Breast epithelium (tissue), 4 donors: ENCODE measurements at regions not wholly inside any gene's neighbourhood (a gene's known extent, or its start where the extent isn't known, plus 50 kb on each side); places are given as distances from the start of the nearest gene placed in this dataset.

ENCODE experiments used
- DNase-seq, 2 donors: peaks; one replicate each; pipeline ENCODE4 v3.0.0-alpha.2; 2019; ENCODE audit warnings: low spot score in 2 of 2
- H3K27ac ChIP-seq, 2 donors: fragments of 200-600 bp; sonication (generic) in 1 of 2; one replicate each; pipeline ENCODE4 v1.5.1; 2016 to 2019; ENCODE audit warnings: mild to moderate bottlenecking in 1 of 2
- H3K27me3 ChIP-seq, 2 donors: fragments of 200-600 bp; sonication (generic) in 1 of 2; one replicate each; pipeline versions ENCODE4 v1.5.1 to v1.6.0; 2017 to 2019; ENCODE audit warnings: control low read depth in 1 of 2, mild to moderate bottlenecking in 1 of 2
- H3K36me3 ChIP-seq: fragments of 200-600 bp; one replicate; pipeline ENCODE4 v1.5.1; 2019
- H3K4me1 ChIP-seq, 2 donors: fragments of 200-600 bp; sonication (generic); one replicate each; pipeline ENCODE4 v1.5.1; 2016 to 2019; ENCODE audit warnings: control low read depth in 1 of 2
- H3K4me3 ChIP-seq, 3 donors: fragments of 200-600 bp; sonication (generic); 1 replicate in 2 of 3; 2 replicates in 1 of 3; pipeline ENCODE4 v1.5.1; 2016 to 2019; ENCODE audit warnings: mild to moderate bottlenecking in 3 of 3, moderate library complexity in 2 of 3
- H3K9me3 ChIP-seq, 2 donors: fragments of 200-600 bp; sonication (generic) in 1 of 2; one replicate each; pipeline ENCODE4 v1.5.1; 2016 to 2019; ENCODE audit warnings: control low read depth in 1 of 2
- CTCF ChIP-seq, 3 donors: fragments of 450-650 bp; IDR thresholded peaks; one replicate each; pipeline ENCODE4 v1.5.1; 2016 to 2017; ENCODE audit warnings: antibody characterized with exemption in 3 of 3, mild to moderate bottlenecking in 3 of 3, moderate library complexity in 3 of 3
- POLR2A ChIP-seq: fragments of 450-650 bp; IDR thresholded peaks from one replicate; pipeline ENCODE4 v1.6.1; 2016; ENCODE audit warnings: antibody characterized with exemption, mild to moderate bottlenecking, moderate library complexity
- POLR2AphosphoS5 ChIP-seq, 3 donors: sonication (generic); formaldehyde crosslinking; IDR thresholded peaks; one replicate each; pipeline ENCODE4 v1.6.1; 2017; ENCODE audit warnings: antibody characterized with exemption in 3 of 3
- intact Hi-C: fragments of 100-400 bp; cut with DNase I; formaldehyde crosslinking; loops from one replicate; pipeline ENCODE4 v1.15.1; 2023; ENCODE audit warnings: low total_unique reads

DNA sequence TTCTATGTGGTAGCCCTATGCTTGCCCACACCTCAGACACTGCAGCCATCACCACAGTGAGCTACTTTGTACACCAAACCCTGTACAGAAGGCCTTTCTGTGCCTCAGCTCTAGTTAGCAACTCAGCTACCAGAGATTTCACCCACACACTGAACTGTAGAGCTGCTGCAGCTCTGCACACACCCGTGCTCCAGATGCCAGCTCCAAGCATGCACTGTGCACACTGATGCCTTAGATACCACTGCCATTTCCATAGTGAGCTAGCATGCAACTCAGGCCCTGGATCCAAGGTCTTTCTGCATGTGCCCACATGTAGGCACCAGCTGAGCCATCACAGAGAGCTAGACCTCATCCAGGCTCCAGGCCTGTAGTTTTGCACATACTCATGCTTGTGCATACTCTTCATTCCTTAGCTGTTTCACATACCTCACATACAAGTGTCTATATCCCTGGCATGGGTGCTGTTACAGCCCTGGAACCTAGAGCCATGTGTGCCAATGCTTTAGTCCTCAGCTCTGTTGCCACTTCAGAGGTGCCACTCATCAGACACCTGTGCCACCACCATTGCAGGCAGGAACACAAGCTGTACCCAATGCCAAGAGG is 423.5 kb upstream of the NDST3 start:
- Histone ChIP-seq H3K27ac (no peak overlapping the region), H3K27me3 (no peaks in the 10 kb centered on the region), H3K4me1 (no peaks in the 10 kb centered on the region), H3K4me3 (no peak overlapping the region), H3K36me3 (no peaks in the 10 kb centered on the region), H3K9me3 (peaks cover 9 to 27% of the 10 kb centered on the region in 2 donors)
- intact Hi-C loops, result no loop called here
- TF ChIP-seq POLR2AphosphoS5 (IDR thresholded peaks at IDR 0.05) (no peak), CTCF (IDR thresholded peaks at IDR 0.05) (no peak), POLR2A (no peak)
- no peak for DNase-seq

- no peak for TF ChIP-seq POLR2A
- H3K27me3 ChIP-seq, result no peaks in the 10 kb centered on the region
- intact Hi-C loops, result no loop called here
- no peak overlapping the region for H3K4me3 ChIP-seq
- no peak overlapping the region for H3K27ac ChIP-seq
- H3K4me1 ChIP-seq, result no peaks in the 10 kb centered on the region
- H3K36me3 ChIP-seq, result no peaks in the 10 kb centered on the region
- H3K9me3 ChIP-seq, result no peaks in the 10 kb centered on the region
- no peak for DNase-seq
Observed at GRCh38 chr4:117621673-117622072, 412.6 kb upstream of the NDST3 start.

GRCh38 chr4:117623326-117623725 is 411.0 kb upstream of the NDST3 start:
- intact Hi-C loops, result no loop called here
- Histone ChIP-seq H3K36me3 (no peaks in the 10 kb centered on the region), H3K27me3 (no peaks in the 10 kb centered on the region), H3K27ac (no peak overlapping the region), H3K4me1 (no peaks in the 10 kb centered on the region), H3K4me3 (no peak overlapping the region), H3K9me3 (no peaks in the 10 kb centered on the region)
- TF ChIP-seq POLR2A, result no peak
- TF ChIP-seq POLR2AphosphoS5 (IDR thresholded peaks at IDR 0.05), result no peak
- no peak for TF ChIP-seq CTCF (IDR thresholded peaks at IDR 0.05)
- no peak for DNase-seq

GRCh38 chr4:117626664-117627063 is 407.6 kb upstream of the NDST3 start:
- H3K36me3 ChIP-seq, result no peaks in the 10 kb centered on the region
- no peak overlapping the region for H3K4me3 ChIP-seq
- TF ChIP-seq POLR2A, result no peak
- TF ChIP-seq CTCF (IDR thresholded peaks at IDR 0.05), result no peak
- TF ChIP-seq POLR2AphosphoS5 (IDR thresholded peaks at IDR 0.05), result no peak
- peaks cover 0 to 2% of the 10 kb centered on the region in 2 donors for H3K9me3 ChIP-seq
- intact Hi-C loops, result no loop called here
- H3K4me1 ChIP-seq, result no peaks in the 10 kb centered on the region
- no peaks in the 10 kb centered on the region for H3K27me3 ChIP-seq
- H3K27ac ChIP-seq, result no peak overlapping the region
- no peak for DNase-seq

- H3K27me3 ChIP-seq, result no peaks in the 10 kb centered on the region
- H3K4me1 ChIP-seq, result no peaks in the 10 kb centered on the region
- DNase-seq, result no peak
- H3K9me3 ChIP-seq, result peaks cover 0 to 8% of the 10 kb centered on the region in 2 donors
- H3K4me3 ChIP-seq, result no peak overlapping the region
- no peak for TF ChIP-seq POLR2A
- no peak for TF ChIP-seq CTCF (IDR thresholded peaks at IDR 0.05)
- no peak for TF ChIP-seq POLR2AphosphoS5 (IDR thresholded peaks at IDR 0.05)
- intact Hi-C loops, result no loop called here
- H3K27ac ChIP-seq, result no peak overlapping the region
- H3K36me3 ChIP-seq, result no peaks in the 10 kb centered on the region
Observed at GRCh38 chr4:117634716-117635115, 399.6 kb upstream of the NDST3 start.

DNA sequence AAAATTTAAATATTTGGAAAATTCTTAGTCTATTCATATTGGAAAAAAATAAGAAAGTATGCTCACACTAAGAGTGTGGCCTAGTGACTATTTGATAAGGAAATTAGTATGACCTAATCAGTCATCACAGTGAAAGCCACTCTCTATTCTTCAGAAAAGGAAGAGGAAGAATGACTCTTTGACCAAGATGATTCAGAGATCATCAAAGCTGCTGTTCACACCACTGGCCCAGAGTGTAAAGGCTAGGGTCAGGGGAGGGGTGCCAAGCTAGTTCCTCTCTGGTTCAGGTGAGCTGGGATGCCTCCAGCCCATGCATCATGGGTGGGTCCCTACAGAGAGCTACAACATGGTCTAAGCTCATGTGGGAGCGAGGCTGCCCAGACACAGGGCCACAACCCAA is 396.9 kb upstream of the NDST3 start:
- no peak for DNase-seq

More for the DNA sequence above, 396.9 kb upstream of the NDST3 start:
- Histone ChIP-seq H3K27me3 (no peaks in the 10 kb centered on the region), H3K4me3 (no peak overlapping the region), H3K27ac (no peak overlapping the region), H3K36me3 (no peaks in the 10 kb centered on the region), H3K9me3 (no peaks in the 10 kb centered on the region), H3K4me1 (no peaks in the 10 kb centered on the region)
- TF ChIP-seq POLR2A (no peak), POLR2AphosphoS5 (IDR thresholded peaks at IDR 0.05) (no peak), CTCF (IDR thresholded peaks at IDR 0.05) (no peak)
- intact Hi-C loops, result no loop called here
